ENCODE measurements at regions not wholly inside any gene's neighbourhood (a gene's known extent, or its start where the extent isn't known, plus 50 kb on each side); places are given as distances from the start of the nearest gene placed in this dataset.
"Not testable (repeated sequence)": the region's sequence is repeated elsewhere in the genome, so short reads cannot be mapped to it uniquely, and the experiment has no call there.

DNA sequence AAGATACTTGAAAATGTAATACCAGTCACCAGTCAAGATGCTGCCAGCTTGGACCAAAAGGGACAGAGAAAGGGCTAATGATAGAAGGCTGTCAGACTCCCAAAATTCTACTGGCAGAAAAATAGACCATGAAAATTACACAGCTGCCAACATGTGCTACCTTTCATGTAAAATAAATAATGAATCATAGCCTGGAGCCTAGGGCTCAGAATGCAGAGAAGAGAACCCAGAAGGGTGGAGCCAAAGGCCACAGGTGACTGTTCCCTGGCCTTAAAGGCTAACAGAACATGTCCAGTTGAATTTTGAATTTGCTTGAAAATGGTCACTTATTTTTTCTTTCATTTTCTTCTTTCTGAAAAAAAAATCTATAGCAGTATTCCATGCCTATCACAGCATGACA, 1827.0 kb upstream of the MIR17HG start:
- no peak for DNase-seq

DNA sequence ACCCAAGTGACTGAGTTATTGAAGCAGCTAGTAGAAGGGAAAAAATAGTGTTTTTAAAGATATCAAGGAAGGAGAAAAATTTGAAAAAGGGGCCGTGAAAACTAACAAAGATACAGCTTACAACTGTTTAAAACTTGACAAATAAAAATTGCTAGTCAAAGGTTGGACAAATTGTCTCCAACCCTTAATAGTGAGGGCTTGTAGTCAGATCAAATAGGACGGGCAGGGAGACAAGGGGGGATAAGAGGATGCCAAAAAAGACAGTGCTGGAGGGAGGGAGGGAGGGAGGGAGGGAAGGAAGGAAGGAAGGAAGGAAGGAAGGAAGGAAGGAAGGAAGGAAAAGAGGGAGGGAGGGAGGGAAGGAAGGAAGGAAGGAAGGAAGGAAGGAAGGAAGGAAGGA, 1825.8 kb upstream of the MIR17HG start:
- not testable (repeated sequence) for DNase-seq

DNA sequence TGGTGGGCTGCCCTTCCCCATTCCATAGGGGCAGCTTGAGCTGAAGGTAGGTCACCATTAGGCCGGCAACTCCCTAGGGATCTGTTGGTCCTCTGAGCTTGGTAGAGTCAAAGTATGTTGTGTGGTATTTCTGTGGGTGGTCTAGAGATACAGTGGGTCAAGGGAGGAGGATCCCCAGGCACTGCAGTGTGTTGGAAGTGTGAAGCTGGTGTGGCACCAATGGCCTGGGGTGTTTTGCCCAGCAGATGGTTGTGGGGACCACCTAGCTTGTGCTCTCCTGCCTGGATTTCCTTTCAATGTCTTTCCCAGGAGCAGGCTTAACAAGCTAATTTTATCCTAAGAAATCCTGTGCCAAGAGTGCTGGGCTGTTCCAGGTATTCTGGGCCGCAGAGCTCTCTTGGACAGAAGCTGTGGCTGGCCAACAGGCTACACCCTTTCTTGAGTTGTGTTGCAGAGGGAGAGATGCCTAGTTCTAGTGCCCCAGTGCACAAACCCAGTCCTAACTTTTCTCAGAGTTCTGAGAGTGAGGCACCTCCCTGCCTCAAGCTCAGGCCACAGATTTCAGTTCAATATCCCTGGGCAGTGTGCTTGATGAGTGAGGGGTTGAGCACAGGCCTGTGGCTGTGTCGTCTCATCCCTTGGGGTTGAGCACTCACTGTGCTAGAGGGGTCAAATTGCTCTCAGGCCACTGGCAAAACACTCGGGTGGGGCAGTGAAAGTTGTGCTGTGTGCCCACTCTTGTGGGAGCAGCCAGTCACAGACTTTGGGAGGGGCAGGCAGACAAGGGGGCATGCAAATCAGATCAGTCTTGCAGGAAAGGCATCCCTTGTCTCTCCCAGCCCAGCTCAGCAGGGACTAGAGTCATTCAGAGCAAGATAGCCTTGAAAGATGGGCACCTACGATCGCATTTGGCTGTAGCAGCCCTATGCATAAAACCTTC, 1806.1 kb upstream of the MIR17HG start:
- no peak for DNase-seq

DNA sequence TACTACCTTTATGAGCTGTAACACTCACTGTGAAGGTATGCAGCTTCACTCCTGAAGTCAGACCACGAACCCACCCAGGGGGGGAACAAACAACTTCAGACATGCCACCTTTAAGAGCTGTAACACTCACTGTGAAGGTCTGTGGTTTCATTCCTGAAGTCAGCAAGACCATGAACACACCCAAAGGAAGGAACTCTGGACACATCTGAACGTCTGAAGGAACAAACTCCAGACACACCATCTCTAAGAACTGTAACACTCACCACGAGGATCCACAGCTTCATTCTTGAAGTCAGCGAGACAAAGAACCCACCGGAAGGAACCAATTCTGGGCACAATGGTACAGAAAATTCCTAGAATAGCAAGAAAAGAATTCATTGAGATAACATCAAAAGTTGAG, 1796.5 kb upstream of the MIR17HG start:
- no peak for DNase-seq

DNA sequence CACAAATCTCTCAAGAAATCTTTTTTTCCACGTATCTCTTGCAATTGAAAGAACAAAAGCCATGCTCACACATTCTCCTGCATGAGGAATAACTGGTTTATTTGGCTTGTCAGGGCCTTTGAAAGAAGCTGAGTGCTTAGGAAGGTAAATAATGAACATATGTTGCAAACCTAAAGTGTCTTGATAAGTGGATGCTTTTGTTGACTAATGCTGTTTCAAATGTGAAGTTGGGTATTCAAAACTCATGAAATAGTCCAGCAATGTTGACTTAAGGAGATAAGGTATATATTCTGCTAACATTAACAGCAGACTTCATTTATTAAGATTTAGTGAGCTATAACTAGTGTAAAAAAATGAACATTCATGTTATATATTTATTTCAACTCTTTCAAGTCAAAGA, 1792.7 kb upstream of the MIR17HG start:
- no peak for DNase-seq

DNA sequence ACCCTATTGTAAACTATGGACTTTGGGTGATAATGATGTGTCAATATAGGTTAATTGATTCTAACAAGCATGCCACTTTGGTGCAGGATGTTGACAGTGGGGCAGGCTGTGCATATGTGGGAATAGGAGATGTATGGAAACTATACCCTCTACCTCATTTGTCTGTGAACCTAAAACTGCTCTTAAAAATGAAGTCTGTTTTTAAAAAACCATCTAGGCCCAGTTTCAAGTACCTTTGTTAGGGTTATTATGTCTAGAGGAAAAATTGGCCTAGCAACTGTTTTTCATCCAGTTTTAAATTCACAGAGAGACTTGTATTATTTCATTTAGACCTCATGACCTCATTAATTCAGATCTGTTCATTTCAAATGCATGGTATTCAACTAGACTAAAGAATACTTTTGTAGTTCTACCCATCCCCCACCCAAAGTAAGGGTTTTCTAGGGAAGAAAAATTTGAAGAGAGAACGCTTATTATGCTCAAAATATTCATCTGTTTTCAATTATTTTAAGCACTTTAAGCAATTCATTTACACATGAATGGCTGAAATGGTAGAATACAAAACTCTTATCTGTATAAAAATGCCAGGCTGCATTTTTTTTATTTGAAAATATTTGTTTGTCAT, 1781.9 kb upstream of the MIR17HG start:
- no peak for DNase-seq

DNA sequence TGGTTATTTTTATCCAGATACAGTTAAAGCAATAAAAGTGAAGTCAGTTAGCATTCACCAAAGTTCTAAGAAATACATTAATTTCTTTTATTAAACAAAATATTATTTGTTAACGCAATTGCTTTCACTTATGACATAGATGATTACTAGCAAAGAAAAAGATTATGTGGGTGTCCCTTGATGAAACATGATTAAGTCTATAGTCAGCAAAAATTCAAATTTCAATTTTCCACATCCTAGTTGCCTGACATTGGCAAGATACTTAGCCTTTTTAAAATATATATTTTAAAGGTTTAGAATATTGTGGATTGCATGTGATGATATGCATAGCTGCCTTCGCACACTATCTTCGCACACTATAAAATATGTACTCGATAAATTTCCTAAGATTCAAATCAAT, 1780.5 kb upstream of the MIR17HG start:
- DNase-seq = no peak

DNA sequence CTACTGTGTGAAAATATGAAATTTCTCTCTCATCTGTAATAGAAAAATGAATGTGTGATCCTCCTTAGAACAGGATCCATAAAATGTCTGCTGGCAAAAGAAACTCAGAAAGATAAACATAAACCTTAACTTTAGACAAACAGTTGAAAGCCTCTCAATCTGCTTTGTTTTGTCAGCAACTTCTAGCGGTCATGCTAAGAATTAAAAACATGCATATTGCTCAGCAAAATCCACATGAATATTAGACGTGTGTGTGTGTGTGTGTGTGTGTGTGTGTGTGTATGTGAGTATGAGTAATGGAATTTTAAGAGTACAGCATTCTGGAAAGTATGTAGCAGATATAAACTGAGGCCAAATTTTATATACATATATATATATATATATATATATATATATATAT, 1779.2 kb upstream of the MIR17HG start:
- no peak for DNase-seq

DNA sequence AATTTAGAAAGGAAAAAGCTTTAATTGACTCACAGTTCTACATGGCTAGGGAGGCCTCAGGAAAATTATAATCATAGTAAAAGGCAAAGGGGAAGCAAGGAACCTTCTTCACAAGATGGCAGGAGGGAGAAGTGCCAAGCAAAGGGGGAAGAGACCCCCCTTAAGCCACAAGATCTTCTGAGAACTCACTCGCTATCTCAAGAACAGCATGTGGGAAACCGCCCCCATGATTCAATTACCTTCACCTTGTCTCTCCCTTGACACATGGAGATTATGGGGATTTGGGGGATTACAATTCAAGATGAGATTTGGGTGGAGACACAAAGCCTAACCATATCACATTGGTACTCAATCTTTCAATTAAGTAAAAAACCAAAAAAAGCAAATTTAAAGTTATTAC, 1778.7 kb upstream of the MIR17HG start:
- no peak for DNase-seq

DNA sequence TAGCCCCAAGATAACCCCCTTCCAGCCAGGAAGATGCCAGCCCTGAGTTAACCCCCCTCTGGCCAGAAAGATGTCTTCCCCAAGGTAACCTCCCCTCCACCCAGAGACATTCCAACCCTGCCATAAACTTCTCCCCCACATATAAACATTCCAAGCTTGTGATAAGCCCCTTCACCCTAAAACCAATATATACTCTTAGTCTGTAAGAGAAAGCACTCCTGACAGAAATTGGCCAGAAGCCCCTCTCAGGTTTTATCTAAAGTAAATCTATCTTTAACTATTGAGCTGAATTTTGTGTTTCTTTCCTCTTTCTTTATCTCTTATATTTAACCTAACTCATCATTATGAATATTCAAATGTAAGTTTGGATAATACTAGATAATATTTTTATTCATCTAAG, 1775.8 kb upstream of the MIR17HG start:
- no peak for DNase-seq

DNA sequence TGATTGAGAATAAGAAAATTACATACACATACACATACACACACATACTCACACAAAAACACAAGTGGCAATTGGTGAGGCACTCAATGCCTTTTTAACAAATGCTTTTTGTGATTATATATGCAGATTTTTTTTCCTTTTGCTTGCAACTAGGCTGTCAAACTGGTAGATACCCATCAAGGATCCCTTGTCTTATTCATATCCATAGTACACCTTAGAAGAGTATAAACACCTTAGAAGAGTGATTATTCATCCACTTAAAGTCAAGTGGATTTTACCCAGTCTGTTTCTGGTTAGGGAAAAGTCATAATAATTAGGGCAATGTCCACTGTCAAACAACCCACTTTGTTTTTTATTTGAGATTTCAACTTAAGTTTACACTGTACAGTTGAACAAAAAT, 1773.4 kb upstream of the MIR17HG start:
- DNase-seq = no peak

DNA sequence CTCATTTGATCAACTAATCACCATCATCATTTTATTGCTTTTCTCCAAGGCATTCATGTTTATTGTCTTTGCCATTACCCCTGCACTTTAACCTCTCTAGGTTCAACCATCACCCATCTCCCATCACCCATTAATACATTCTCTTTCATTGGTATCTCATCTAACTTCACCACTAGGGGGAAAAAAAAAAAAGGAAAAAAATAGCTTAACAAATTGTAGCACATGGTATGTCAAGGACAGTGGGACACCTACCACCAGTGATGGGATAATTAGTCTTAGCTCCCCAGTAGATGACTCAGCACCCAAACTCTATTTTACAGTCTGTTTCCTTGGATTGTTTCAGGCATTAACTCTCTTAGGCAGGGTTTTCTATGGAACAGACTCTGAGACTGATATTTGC, 1770.2 kb upstream of the MIR17HG start:
- no peak for DNase-seq

DNA sequence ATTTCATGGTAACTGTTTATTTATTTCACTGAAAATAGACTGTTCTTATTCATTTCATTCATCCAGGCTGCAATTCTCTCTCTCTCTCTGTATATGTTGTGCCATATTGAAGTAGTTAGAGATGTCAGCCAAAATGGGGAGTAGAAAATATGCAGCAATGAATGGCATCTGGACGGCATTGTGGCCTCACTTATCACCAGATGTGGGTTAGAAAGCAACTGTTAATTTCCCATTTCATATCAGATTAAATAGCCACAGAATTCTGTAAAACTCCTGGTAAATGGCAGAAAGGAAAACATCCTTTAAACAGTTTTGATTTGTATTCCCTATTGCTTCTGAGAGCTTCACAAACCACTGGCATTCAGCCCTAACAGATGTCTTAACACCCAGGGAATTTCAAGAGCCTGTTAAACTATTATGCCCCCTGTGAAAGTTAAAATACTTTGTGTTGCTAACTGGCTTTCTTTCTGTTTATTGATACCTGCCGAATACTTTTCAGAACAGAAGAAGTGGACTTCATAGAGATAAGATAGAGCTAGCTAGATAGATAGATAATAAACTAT, 1763.3 kb upstream of the MIR17HG start:
- DNase-seq = no peak

DNA sequence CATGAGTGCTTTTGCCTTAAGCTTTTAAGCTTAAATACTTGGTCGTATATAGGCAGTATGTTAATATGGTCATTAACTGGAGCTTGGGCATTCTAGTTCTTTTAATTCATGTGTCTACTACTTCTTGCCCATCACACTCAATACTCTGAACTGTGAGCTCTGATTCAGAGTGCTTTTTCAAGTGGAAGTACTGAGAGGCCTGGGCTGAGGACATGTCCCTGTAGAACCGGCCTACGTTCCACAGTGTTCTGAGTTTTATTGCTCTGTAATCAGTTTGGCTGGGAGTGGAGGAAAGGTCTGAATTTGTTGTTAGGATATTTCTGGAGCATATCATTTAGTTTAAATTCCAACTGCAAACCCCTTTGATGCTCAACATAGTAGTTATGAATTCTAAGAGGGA, 1744.8 kb upstream of the MIR17HG start:
- DNase-seq = no peak

DNA sequence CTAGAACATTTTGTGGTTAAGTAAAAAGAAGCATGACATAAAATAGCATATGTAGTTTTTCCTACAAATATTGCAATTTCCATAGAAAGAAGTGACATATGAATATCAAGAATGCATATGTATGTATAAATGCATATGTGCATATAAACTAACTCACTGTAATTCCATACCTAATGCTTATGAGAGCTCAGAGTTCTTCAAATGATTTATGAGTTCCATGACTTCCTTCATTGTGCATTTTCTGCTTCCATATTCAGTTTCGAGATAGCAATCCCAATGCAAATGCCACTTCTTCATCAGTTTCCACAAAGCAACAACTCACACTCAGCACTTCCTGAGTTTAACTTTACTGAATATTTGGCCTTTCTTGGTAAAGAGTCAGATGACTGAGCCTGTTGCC, 1744.3 kb upstream of the MIR17HG start:
- DNase-seq = no peak

DNA sequence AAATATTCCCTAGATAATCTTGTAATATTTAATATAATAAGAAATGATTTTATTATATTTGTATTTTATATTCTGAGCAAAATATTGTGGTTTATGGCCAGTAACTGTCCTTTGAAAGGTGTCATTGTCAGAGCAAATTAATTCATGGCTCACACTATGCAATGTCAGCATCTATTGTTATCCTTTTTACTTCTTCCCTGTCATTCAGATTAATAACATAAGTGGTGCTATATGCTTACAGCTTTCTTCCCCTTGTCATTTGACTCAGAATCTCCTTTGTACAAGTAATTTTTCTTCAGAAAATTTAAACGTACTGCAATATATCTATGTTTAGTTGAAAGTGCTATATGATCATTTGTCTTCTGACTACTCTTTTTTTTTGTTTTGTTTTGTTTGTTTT, 1738.2 kb upstream of the MIR17HG start:
- DNase-seq = no peak

DNA sequence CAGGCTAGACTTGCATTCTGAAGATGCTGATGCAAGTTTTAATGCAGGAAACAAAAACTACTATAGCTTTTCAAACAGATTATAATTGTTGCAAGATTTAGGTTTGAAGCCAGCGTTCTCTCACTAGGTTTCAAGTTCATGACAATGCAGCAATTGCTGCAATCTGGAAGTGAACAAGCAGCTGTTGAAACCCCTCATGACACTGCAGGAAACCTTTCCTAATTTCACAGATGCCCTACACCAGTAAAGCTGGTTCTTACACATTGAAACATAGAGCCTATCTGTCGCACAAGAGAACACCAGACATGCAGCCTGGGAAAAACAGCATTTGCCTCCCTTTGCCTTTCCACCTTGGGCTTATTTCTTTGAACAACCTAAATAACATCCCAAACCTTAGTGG, 1737.2 kb upstream of the MIR17HG start:
- DNase-seq = no peak

DNA sequence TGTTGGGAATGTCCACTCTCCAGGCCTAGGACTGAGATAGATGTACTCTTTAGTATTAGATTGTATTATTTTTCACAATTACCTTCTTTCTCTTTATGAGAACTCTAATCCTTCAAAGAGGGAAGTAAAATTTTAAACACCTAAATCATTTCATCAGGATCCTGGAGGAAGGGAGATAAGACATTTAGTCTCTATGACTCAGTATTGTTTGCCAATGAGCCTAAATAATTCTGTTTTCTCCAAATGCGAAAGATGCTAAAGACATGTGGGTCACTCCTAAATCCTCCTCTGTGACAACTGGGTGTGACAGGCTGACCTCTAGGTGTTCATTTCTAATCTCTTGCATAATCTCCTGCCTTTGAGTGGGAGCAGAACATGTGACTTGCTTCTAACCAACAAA, 1736.6 kb upstream of the MIR17HG start:
- no peak for DNase-seq

DNA sequence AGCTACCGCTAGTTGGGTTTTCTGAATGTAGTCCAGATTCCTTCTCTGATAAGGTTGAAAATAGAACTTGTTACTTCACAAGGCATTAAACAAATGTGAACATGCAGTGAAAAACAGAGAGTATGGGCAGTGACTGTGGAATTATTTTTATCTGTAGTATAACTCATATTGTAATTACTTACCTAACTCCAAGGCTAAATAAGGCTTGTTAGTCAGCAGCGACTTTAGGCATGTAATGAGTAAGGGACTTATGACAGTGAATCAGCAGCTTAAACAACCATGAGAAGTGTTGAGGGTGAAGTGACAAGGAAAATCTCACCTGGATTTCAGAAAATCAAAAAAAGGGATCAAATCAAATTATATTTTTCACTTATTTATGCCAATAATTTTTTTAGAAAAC, 1719.5 kb upstream of the MIR17HG start:
- DNase-seq = no peak

DNA sequence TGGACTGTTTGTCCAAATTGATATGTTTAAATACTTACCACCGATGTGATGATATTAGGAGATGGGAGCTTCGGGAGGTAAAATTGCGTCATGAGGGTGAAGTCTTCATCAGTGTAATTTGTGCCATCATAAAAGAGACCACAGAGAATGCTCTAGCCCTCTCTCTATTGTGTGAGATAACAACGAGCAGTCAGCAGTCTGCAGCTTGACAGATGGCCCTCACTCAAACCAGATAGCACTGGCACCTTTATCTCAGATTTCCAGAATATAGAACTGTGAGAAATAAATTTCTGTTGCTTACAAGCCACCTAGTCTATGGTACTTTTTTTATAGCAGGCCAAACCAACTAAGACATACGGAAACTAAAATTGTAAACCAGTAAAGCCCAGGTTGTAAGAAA, 1718.9 kb upstream of the MIR17HG start:
- DNase-seq = no peak

DNA sequence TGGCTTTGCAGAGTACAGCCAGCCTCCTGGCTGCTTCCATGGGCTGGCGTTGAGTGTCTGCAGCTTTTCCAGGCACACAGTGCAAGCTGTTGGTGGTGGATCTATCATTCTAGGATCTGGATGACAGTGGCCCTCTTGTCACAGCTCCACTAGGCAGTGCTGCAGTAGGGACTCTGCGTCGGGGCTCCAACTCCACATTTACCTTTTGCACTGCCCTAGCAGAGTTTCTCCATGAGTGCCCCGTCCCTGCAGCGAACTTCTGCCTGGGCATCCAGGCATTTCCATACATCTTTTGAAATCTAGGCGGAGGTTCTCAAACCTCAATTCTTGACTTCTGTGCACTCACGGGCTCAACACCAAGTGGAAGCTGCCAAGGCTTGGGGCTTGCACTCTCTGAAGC, 1697.3 kb upstream of the MIR17HG start:
- no peak for DNase-seq

DNA sequence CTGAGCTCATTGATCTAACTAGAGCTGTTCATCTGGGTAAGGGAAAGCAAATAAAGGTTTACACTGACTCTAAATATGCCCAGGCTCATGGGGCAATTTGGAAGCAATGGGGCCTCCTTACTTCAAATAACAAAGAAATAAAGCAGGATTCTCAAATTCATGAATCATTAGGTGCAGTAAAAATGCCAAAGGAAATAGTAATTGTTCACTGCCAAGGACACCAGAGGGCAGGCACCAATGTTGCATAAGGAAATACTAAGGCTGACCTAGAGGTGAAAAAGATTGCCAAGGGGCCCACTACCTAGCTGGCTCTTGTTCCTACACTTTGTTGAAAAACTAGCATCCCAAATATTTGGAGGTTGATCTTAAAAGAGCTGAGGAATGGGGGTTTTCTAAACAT, 1686.7 kb upstream of the MIR17HG start:
- no peak for DNase-seq

DNA sequence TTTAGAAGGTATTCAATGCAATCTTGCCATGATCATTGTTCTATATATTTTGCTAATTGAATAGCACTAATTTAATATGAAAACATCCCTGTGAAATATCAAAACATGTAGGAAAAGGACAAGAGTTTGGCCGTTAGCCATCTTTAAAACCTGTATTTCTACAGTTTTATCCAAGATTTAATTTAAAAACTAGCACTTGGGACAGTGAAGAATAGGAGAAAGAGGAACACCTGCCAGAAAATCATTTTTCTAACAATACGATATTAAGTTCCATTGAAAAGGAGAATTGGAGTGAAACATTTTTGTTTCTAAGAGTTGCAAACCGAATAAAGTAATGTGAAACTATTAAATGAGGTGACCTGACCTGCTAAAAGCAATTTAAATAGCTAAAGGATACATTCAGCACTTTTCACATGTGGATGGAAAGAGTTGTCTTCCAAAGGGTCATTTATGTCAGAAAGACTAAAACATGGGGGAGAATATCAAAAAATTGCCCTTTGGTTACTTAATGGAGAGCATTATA, 1673.6 kb upstream of the MIR17HG start:
- no peak for DNase-seq

DNA sequence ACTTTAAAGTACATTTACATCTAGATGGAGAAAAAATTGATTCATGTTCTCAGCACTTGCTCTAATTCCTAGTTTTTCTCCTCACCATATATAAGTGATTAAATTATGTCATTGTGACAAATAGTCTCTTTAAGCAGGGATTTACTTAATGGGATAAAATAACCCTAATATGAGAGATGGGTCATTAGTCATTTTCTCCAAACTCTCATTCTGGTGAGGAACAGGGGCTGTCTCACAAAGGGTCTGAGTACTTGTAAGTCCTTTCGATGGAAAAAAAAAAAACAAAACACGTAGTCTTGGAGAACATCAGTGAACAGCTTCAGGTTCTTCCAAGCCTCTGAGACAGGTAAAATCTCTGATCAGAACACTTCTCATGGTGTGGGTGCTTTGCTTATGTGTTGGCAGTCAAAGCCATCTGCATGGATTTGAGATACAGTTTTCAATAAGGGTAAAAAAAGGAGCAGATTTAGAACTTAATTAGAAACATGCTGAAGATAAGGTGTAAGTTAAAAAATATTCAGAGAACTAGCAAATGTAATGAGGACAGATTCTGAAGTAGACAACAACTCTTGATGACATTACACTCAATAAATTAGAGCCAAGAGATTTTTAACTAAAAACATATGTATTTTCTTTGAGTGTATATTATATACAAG, 1668.9 kb upstream of the MIR17HG start:
- no peak for DNase-seq

Measured in NCI-H2107 (cell line).